Thyroid gland (tissue), 4 donors: ENCODE measurements at regions not wholly inside any gene's neighbourhood (a gene's known extent, or its start where the extent isn't known, plus 50 kb on each side); places are given as distances from the start of the nearest gene placed in this dataset.

ENCODE experiments used
- DNase-seq, 2 donors: peaks; one replicate each; pipeline ENCODE4 v3.0.0-alpha.2; 2019
- H3K27ac ChIP-seq, 3 donors: fragments of 200-600 bp; sonication (generic); 1 replicate in 2 of 3; 2 replicates in 1 of 3; pipeline ENCODE4 v1.5.1; 2016 to 2019; ENCODE audit warnings: mild to moderate bottlenecking in 1 of 3, moderate library complexity in 1 of 3
- H3K27me3 ChIP-seq: fragments of 200-600 bp; sonication (generic); one replicate; pipeline ENCODE4 v1.5.1; 2019
- H3K36me3 ChIP-seq, 2 donors: fragments of 200-600 bp; sonication (generic); one replicate each; pipeline ENCODE4 v1.5.1; 2016 to 2019
- H3K4me1 ChIP-seq, 2 donors: fragments of 200-600 bp; sonication (generic); one replicate each; pipeline ENCODE4 v1.5.1; 2017 to 2019
- H3K4me3 ChIP-seq, 3 donors: fragments of 200-600 bp; sonication (generic); replicated peaks in 1 of 3; 1 replicate in 2 of 3; 2 replicates in 1 of 3; pipeline ENCODE4 v1.5.1; 2016; ENCODE audit warnings: mild to moderate bottlenecking in 1 of 3
- H3K9me3 ChIP-seq: fragments of 200-600 bp; sonication (generic); one replicate; pipeline ENCODE4 v1.5.1; 2017
- CTCF ChIP-seq, 6 experiments: fragments of 200-600 bp in 3 of 6; fragments of 450-650 bp in 3 of 6; sonication (generic) in 3 of 6; IDR thresholded peaks; one replicate each; pipeline ENCODE4 v1.5.1; 2016 to 2019; ENCODE audit warnings: antibody characterized with exemption in 6 of 6, mild to moderate bottlenecking in 2 of 6, inconsistent platforms in 1 of 6, moderate library complexity in 1 of 6
- POLR2A ChIP-seq, 2 donors: fragments of 450-650 bp; IDR thresholded peaks; one replicate each; pipeline ENCODE4 v1.6.1; 2017; ENCODE audit warnings: antibody characterized with exemption in 2 of 2, mild to moderate bottlenecking in 2 of 2, moderate library complexity in 1 of 2
- WGBS, 2 donors: methylation state at CpG; one replicate each; pipeline ENCODE4 v1.1.5; 2017; 5-methylcytosine and 5-hydroxymethylcytosine counted together
- intact Hi-C: fragments of 100-400 bp; cut with DNase I; formaldehyde crosslinking; loops from one replicate; pipeline ENCODE4 v1.15.1; 2023

DNA sequence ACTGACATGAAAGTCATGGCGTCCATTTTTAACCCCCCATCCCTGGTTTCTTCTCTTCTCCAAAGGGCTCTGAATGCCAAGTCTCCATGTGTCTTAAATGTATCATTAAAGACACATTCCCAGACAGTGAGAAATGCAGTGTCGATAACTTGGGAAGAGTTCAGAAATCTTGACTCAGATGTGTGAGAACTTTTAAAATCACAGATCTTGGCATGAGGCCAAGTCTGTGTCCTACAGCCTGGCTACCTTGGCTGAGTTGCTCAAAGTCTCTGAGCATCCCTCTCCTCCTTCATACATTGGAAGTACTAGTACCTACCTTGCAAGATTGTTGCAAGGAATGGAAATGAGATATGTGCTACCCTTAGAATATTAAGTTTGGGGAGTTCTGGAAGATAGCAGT lies 1046.5 kb upstream of the RBFOX1 start:
- no peaks in the 10 kb centered on the region for H3K27me3 ChIP-seq
- H3K9me3 ChIP-seq = no peaks in the 10 kb centered on the region
- H3K27ac ChIP-seq = no peak overlapping the region
- intact Hi-C loops = no loop called here
- no peak for DNase-seq
- no peaks in the 10 kb centered on the region for H3K4me1 ChIP-seq
- TF ChIP-seq CTCF (IDR thresholded peaks at IDR 0.05) = no peak
- TF ChIP-seq POLR2A (IDR thresholded peaks at IDR 0.05) = no peak
- H3K36me3 ChIP-seq = no peaks in the 10 kb centered on the region
- no peak overlapping the region for H3K4me3 ChIP-seq
- 72 to 93% methylated on average over 2 of the region's 2 CpGs for WGBS, 2 donors

GRCh38 chr16:6284731-6285130 lies 1047.9 kb upstream of the RBFOX1 start:
- no peak for TF ChIP-seq POLR2A (IDR thresholded peaks at IDR 0.05)
- TF ChIP-seq CTCF (IDR thresholded peaks at IDR 0.05) = no peak
- Histone ChIP-seq H3K4me3 (no peak overlapping the region), H3K9me3 (no peaks in the 10 kb centered on the region), H3K27me3 (no peaks in the 10 kb centered on the region), H3K4me1 (no peaks in the 10 kb centered on the region), H3K36me3 (no peaks in the 10 kb centered on the region), H3K27ac (no peak overlapping the region)
- DNase-seq = no peak
- intact Hi-C loops = no loop called here
- 45% methylated on average over 7 of the region's 7 CpGs for WGBS, 2 donors

DNA sequence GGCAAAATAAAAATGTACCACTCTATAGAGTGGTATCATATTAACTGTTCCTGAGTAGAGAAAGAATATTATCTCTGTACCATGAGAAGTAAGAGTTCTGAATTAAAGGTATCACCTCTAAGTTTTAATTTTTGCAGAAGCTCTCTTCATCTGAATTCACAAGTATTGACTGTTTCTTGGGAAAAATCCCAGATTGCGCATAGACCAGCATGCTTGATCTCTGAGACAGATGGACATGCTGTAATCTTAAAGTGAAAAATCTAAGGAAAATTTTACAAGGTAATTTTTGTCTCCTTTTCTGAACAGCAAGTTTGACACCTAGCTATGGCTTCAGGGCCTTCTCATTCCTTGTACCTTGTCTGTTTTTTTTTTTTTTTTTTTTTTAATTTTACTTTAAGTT lies 1050.7 kb upstream of the RBFOX1 start:
- 96% methylated on average over 1 of the region's 1 CpG for whole genome bisulfite sequencing, 2 donors
- no peak overlapping the region for H3K4me3 ChIP-seq
- no peak overlapping the region for H3K27ac ChIP-seq
- intact Hi-C loops = no loop called here
- no peaks in the 10 kb centered on the region for H3K4me1 ChIP-seq
- DNase-seq = no peak
- TF ChIP-seq POLR2A (IDR thresholded peaks at IDR 0.05) = no peak
- H3K27me3 ChIP-seq = no peaks in the 10 kb centered on the region
- H3K36me3 ChIP-seq = no peaks in the 10 kb centered on the region
- H3K9me3 ChIP-seq = no peaks in the 10 kb centered on the region

- no peak for TF ChIP-seq CTCF (IDR thresholded peaks at IDR 0.05)
- no peak for TF ChIP-seq POLR2A (IDR thresholded peaks at IDR 0.05)
- intact Hi-C loops = no loop called here
- 84 to 89% methylated on average over 8 of the region's 8 CpGs for WGBS, 2 donors
Observed at GRCh38 chr16:6281274-6281673, 1051.4 kb upstream of the RBFOX1 start.

GRCh38 chr16:6280055-6280454 lies 1052.6 kb upstream of the RBFOX1 start:
- no peaks in the 10 kb centered on the region for H3K9me3 ChIP-seq
- no peaks in the 10 kb centered on the region for H3K27me3 ChIP-seq
- intact Hi-C loops = no loop called here
- H3K36me3 ChIP-seq = no peaks in the 10 kb centered on the region
- no peak for DNase-seq
- TF ChIP-seq POLR2A (IDR thresholded peaks at IDR 0.05) = no peak
- TF ChIP-seq CTCF (IDR thresholded peaks at IDR 0.05) = no peak
- no peak overlapping the region for H3K4me3 ChIP-seq
- 72 to 84% methylated on average over 6 of the region's 6 CpGs for WGBS, 2 donors
- no peaks in the 10 kb centered on the region for H3K4me1 ChIP-seq
- no peak overlapping the region for H3K27ac ChIP-seq

More at GRCh38 chr16:6281274-6281673, 1051.4 kb upstream of the RBFOX1 start:
- Histone ChIP-seq H3K4me3 (no peak overlapping the region), H3K27me3 (no peaks in the 10 kb centered on the region), H3K4me1 (no peaks in the 10 kb centered on the region), H3K36me3 (no peaks in the 10 kb centered on the region), H3K9me3 (no peaks in the 10 kb centered on the region), H3K27ac (no peak overlapping the region)
- no peak for DNase-seq

DNA sequence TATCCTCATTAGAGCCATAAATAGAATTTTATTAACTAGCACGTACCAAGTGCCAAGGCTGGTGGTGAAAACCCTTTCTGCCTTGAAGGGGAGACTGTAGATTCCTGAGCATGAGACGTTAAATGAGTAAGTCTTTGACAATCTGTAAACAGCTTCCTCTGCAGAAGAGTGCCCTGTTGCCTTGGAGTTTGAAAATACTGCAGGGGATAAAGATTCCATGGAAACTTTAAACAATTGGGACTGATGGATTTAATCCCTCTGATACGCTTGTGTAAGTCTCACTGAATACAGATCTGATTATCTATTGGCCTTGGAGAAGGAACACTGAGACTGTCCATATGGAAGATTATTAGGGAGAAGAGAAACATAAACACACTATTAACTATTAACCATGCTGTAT lies 1053.4 kb upstream of the RBFOX1 start:
- Histone ChIP-seq H3K36me3 (no peaks in the 10 kb centered on the region), H3K27ac (no peak overlapping the region), H3K27me3 (no peaks in the 10 kb centered on the region), H3K9me3 (no peaks in the 10 kb centered on the region), H3K4me3 (no peak overlapping the region), H3K4me1 (no peaks in the 10 kb centered on the region)
- no peak for TF ChIP-seq POLR2A (IDR thresholded peaks at IDR 0.05)
- TF ChIP-seq CTCF (IDR thresholded peaks at IDR 0.05) = no peak
- intact Hi-C loops = no loop called here
- DNase-seq = no peak
- 63 to 65% methylated on average over 3 of the region's 3 CpGs for WGBS, 2 donors
